Epidermal melanocyte (primary cell): ENCODE measurements at regions not wholly inside any gene's neighbourhood (a gene's known extent, or its start where the extent isn't known, plus 50 kb on each side); places are given as distances from the start of the nearest gene placed in this dataset.

Experiments
- DNase-seq: peaks from one replicate; pipeline ENCODE4 v3.0.0; 2011; ENCODE audit warnings: low spot score; ENCODE audit not compliant: insufficient read length

- DNase-seq: no peak
Observed at GRCh38 chr4:24114919-24115500, 225.2 kb upstream of the PPARGC1A start.

GRCh38 chr4:24114444-24114843, 224.6 kb upstream of the PPARGC1A start:
- DNase-seq: no peak

- no peak for DNase-seq
Observed at GRCh38 chr4:24112466-24112865, 222.6 kb upstream of the PPARGC1A start.

- DNase-seq: no peak
Observed at GRCh38 chr4:24108567-24108966, 218.7 kb upstream of the PPARGC1A start.

GRCh38 chr4:24105327-24106038, 215.6 kb upstream of the PPARGC1A start:
- DNase-seq: peak; percentile 23

GRCh38 chr4:24104158-24104565, 214.3 kb upstream of the PPARGC1A start:
- no peak for DNase-seq

GRCh38 chr4:24103434-24104157, 213.7 kb upstream of the PPARGC1A start:
- no peak for DNase-seq

GRCh38 chr4:24102621-24103020, 212.8 kb upstream of the PPARGC1A start:
- no peak for DNase-seq

- DNase-seq: no peak
Observed at GRCh38 chr4:24096603-24097002, 206.8 kb upstream of the PPARGC1A start.

GRCh38 chr4:24094726-24095125, 204.9 kb upstream of the PPARGC1A start:
- no peak for DNase-seq

- no peak for DNase-seq
Observed at GRCh38 chr4:24093446-24093845, 203.6 kb upstream of the PPARGC1A start.

- no peak for DNase-seq
Observed at GRCh38 chr4:24091639-24092233, 201.9 kb upstream of the PPARGC1A start.

- no peak for DNase-seq
Observed at GRCh38 chr4:24089851-24090534, 200.1 kb upstream of the PPARGC1A start.

- DNase-seq: no peak
Observed at GRCh38 chr4:24080871-24081270, 191.0 kb upstream of the PPARGC1A start.

- no peak for DNase-seq
Observed at GRCh38 chr4:24078347-24078962, 188.6 kb upstream of the PPARGC1A start.

GRCh38 chr4:24076811-24077210, 187.0 kb upstream of the PPARGC1A start:
- DNase-seq: no peak

- DNase-seq: no peak
Observed at GRCh38 chr4:24073948-24074347, 184.1 kb upstream of the PPARGC1A start.

- DNase-seq: no peak
Observed at GRCh38 chr4:24071612-24072372, 181.9 kb upstream of the PPARGC1A start.

- DNase-seq: no peak
Observed at GRCh38 chr4:24070117-24070516, 180.3 kb upstream of the PPARGC1A start.
